ENCODE measurements at regions not wholly inside any gene's neighbourhood (a gene's known extent, or its start where the extent isn't known, plus 50 kb on each side); places are given as distances from the start of the nearest gene placed in this dataset.

- no peak for TF ChIP-seq EZH2 (IDR thresholded peaks at IDR 0.05; ENCODE audit: borderline replicate concordance, low read depth, low read length, severe bottlenecking)
- no peak for TF ChIP-seq CTCF (IDR thresholded peaks at IDR 0.05; ENCODE audit: borderline replicate concordance, extremely low read depth, low read length, poor library complexity, severe bottlenecking)
Measured at GRCh38 chr11:122513328-122513727, 142.2 kb upstream of the UBASH3B start.
